A549 (cell line): ENCODE measurements at regions not wholly inside any gene's neighbourhood (a gene's known extent, or its start where the extent isn't known, plus 50 kb on each side); places are given as distances from the start of the nearest gene placed in this dataset.
A peak's percentile ranks its signal among the peaks of the same experiment; 100 is the strongest.

Experiments used
- ATAC-seq, 2 experiments: fragments of 200-7000 bp in 1 of 2; fragments of >200 bp in 1 of 2; cut with Nextera tagmentation in 1 of 2; cut with Tn5 transposase in 1 of 2; 3 replicates each; pipeline versions ENCODE4 v1.8.0 to v1.9.1; 2018 to 2020; ENCODE audit warnings: mild to moderate bottlenecking in 1 of 2, moderate library complexity in 1 of 2
- CTCF ChIA-PET: fragments of 300-600 bp; sonication (Branson Sonifier 250); formaldehyde crosslinking; extraction: SDS; loops from one replicate; lab custom pipeline; 2021; ENCODE audit warnings: antibody characterized with exemption, inconsistent platforms; lab: Yijun Ruan, JAX
- POLR2A ChIA-PET: fragments of 350-600 bp; formaldehyde crosslinking; extraction: SDS; loops from one replicate; lab custom pipeline; 2021; ENCODE audit warnings: antibody characterized with exemption, inconsistent platforms; lab: Yijun Ruan, JAX
- DNase-seq, 2 experiments: peaks; one replicate each; pipeline versions ENCODE4 v3.0.0 to v3.0.0-alpha.2; 2011 to 2016; ENCODE audit warnings: low read depth in 1 of 2, low spot score in 1 of 2
- FAIRE-seq: peaks from 2 replicates; lab custom pipeline; 2011; peaks lifted over from hg19 to GRCh38; lab: Jason Lieb, UNC
- H3K27ac ChIP-seq, 2 experiments: fragments of >200 bp; sonication (Bioruptor Twin); formaldehyde crosslinking; 3 replicates each; pipeline ENCODE4 v1.5.1; 2016 to 2017
- H3K4me1 ChIP-seq: fragments of >200 bp; sonication (Bioruptor Twin); formaldehyde crosslinking; 3 replicates; pipeline ENCODE4 v1.6.1; 2016
- H3K4me2 ChIP-seq: fragments of >200 bp; sonication (Bioruptor Twin); formaldehyde crosslinking; 3 replicates; pipeline ENCODE4 v1.6.1; 2016
- H3K4me3 ChIP-seq: fragments of >200 bp; sonication (Bioruptor Twin); formaldehyde crosslinking; 3 replicates; pipeline ENCODE4 v1.5.1; 2016
- H3K9me3 ChIP-seq: fragments of >200 bp; sonication (Bioruptor Twin); formaldehyde crosslinking; 3 replicates; pipeline ENCODE4 v1.6.1; 2016
- CBX2 ChIP-seq: fragments of 200-600 bp; sonication (generic); IDR thresholded peaks from 2 replicates; pipeline ENCODE4 v1.6.1; 2016; ENCODE audit warnings: low read depth, mild to moderate bottlenecking, borderline replicate concordance
- CTCF ChIP-seq: fragments of >200 bp; sonication (Bioruptor Twin); formaldehyde crosslinking; IDR thresholded peaks from 3 replicates; pipeline ENCODE4 v1.5.1; 2016
- E2F6 ChIP-seq: IDR thresholded peaks from 2 replicates; pipeline ENCODE4 v1.6.1; 2012; ENCODE audit warnings: low read depth, borderline replicate concordance
- EHF ChIP-seq: fragments of 250-450 bp; sonication (Bioruptor Pico); IDR thresholded peaks from 2 replicates; pipeline ENCODE4 v1.5.0; 2020; ENCODE audit warnings: mild to moderate bottlenecking
- EHMT2 ChIP-seq: fragments of 200-600 bp; sonication (generic); IDR thresholded peaks from 2 replicates; pipeline ENCODE4 v1.6.1; 2016; ENCODE audit warnings: antibody characterized with exemption, low read depth, mild to moderate bottlenecking, moderate library complexity
- ELK1 ChIP-seq: fragments of 150-350 bp; IDR thresholded peaks from 2 replicates; pipeline ENCODE4 v1.6.1; 2014; ENCODE audit warnings: low read depth, mild to moderate bottlenecking, low read length
- ESRRA ChIP-seq: fragments of 150-350 bp; IDR thresholded peaks from 2 replicates; pipeline ENCODE4 v1.6.1; 2014; ENCODE audit warnings: mild to moderate bottlenecking, low read length, borderline replicate concordance
- HMGXB4 ChIP-seq: fragments of 250-450 bp; sonication (Bioruptor Pico); IDR thresholded peaks from 2 replicates; pipeline ENCODE4 v1.5.0; 2021; ENCODE audit warnings: mild to moderate bottlenecking, moderate library complexity, borderline replicate concordance
- HOXB13 ChIP-seq: fragments of 250-450 bp; sonication (Bioruptor Pico); IDR thresholded peaks from 2 replicates; pipeline ENCODE4 v1.5.0; 2020; ENCODE audit warnings: low read depth, mild to moderate bottlenecking, moderate library complexity
- MAX ChIP-seq: IDR thresholded peaks from 2 replicates; pipeline ENCODE4 v1.6.1; 2012
- NPAS2 ChIP-seq: fragments of 250-450 bp; sonication (Bioruptor Pico); IDR thresholded peaks from 2 replicates; pipeline ENCODE4 v1.8.0; 2022; ENCODE audit warnings: mild to moderate bottlenecking, moderate library complexity, borderline replicate concordance
- NR3C1 ChIP-seq: fragments of >200 bp; sonication (Bioruptor Twin); formaldehyde crosslinking; IDR thresholded peaks from 3 replicates; pipeline ENCODE4 v1.6.1; 2017
- POLR2A ChIP-seq: IDR thresholded peaks from 2 replicates; pipeline ENCODE4 v1.6.1; 2012; ENCODE audit warnings: mild to moderate bottlenecking, low read length
- RAD21 ChIP-seq, 2 experiments: fragments of >200 bp in 1 of 2; sonication (Bioruptor Twin) in 1 of 2; formaldehyde crosslinking in 1 of 2; IDR thresholded peaks in 1 of 2; conservative IDR thresholded peaks in 1 of 2; 2 replicates in 1 of 2; 3 replicates in 1 of 2; pipeline ENCODE4 v1.6.1; 2012 to 2018; ENCODE audit warnings: inconsistent platforms in 1 of 2
- RARB ChIP-seq: fragments of 250-450 bp; sonication (Bioruptor Pico); IDR thresholded peaks from 2 replicates; pipeline ENCODE4 v1.8.0; 2021; ENCODE audit warnings: mild to moderate bottlenecking, moderate library complexity
- RCOR1 ChIP-seq: fragments of 150-350 bp; IDR thresholded peaks from 2 replicates; pipeline ENCODE4 v1.6.1; 2014; ENCODE audit warnings: antibody characterized with exemption, low read length, low read depth
- RNF2 ChIP-seq: fragments of 200-600 bp; sonication (generic); IDR thresholded peaks from 2 replicates; pipeline ENCODE4 v1.6.1; 2016; ENCODE audit warnings: low read depth, mild to moderate bottlenecking, antibody characterized with exemption, moderate library complexity, borderline replicate concordance
- TFCP2L1 ChIP-seq: fragments of 250-450 bp; sonication (Bioruptor Pico); IDR thresholded peaks from 2 replicates; pipeline ENCODE4 v1.5.0; 2021; ENCODE audit warnings: mild to moderate bottlenecking
- USF2 ChIP-seq: fragments of 450-650 bp; IDR thresholded peaks from 2 replicates; pipeline ENCODE4 v1.6.1; 2014; ENCODE audit warnings: antibody characterized with exemption
- ZFP36 ChIP-seq: fragments of 450-650 bp; IDR thresholded peaks from 2 replicates; pipeline ENCODE4 v1.6.1; 2014; ENCODE audit warnings: borderline replicate concordance; ENCODE audit not compliant: partially characterized antibody
- WGBS: methylation state at CpG from one replicate; pipeline ENCODE4 v1.1.6; 2017; ENCODE audit errors: missing lambda C conversion rate; 5-methylcytosine and 5-hydroxymethylcytosine counted together

- peak; percentile 72 for FAIRE-seq
- under 1% methylated on average over 4 of the region's 4 CpGs for WGBS
Measured at GRCh38 chr20:21867811-21868210, 162.3 kb downstream of the PAX1 start.

GRCh38 chr20:21867353-21867752 lies 161.9 kb downstream of the PAX1 start:
- POLR2A ChIA-PET: no interaction called here
- ATAC-seq (no peak), DNase-seq (no peak), FAIRE-seq (peak; percentile 78)
- 0% methylated on average over 1 of the region's 1 CpG for WGBS
- Histone ChIP-seq H3K27ac (no peak overlapping the region), H3K4me1 (no peaks in the 10 kb centered on the region), H3K9me3 (no peaks in the 10 kb centered on the region), H3K4me3 (no peak overlapping the region), H3K4me2 (no peak overlapping the region)
- TF ChIP-seq HOXB13 (CRISPR knock-in tag) (no peak), NR3C1 (no peak), ELK1 (no peak), CTCF (no peak), RNF2 (no peak), EHMT2 (no peak), RAD21 (conservative IDR thresholded peaks at IDR 0.05 in 1 of 2, IDR thresholded peaks at IDR 0.05 in 1 of 2) (no peak), E2F6 (no peak), RARB (CRISPR knock-in tag) (no peak), MAX (no peak), RCOR1 (no peak), EHF (CRISPR knock-in tag) (no peak), HMGXB4 (no peak), TFCP2L1 (no peak), ESRRA (no peak), POLR2A (no peak)
- CTCF ChIA-PET: interaction anchor here (0.6 kb wide), 1 partner anchor 165 kb away, joined by 3 read pairs; no protein-coding TSS in a partner anchor

More at GRCh38 chr20:21867811-21868210, 162.3 kb downstream of the PAX1 start:
- Histone ChIP-seq H3K9me3 (no peaks in the 10 kb centered on the region), H3K4me3 (no peak overlapping the region), H3K4me1 (no peaks in the 10 kb centered on the region), H3K4me2 (no peak overlapping the region), H3K27ac (no peak overlapping the region)
- TF ChIP-seq POLR2A (no peak), ZFP36 (no peak), NPAS2 (CRISPR knock-in tag) (no peak), USF2 (no peak), CBX2 (no peak)
- no peak for DNase-seq
- no peak for ATAC-seq
- POLR2A ChIA-PET: no interaction called here
- CTCF ChIA-PET: no interaction called here
